Upper lobe of left lung (tissue), 4 donors: ENCODE measurements at regions not wholly inside any gene's neighbourhood (a gene's known extent, or its start where the extent isn't known, plus 50 kb on each side); places are given as distances from the start of the nearest gene placed in this dataset.

ENCODE experiments used
- CTCF ChIP-seq, 6 experiments: fragments of 450-650 bp in 4 of 6; fragments of 200-600 bp in 2 of 6; sonication (generic) in 2 of 6; IDR thresholded peaks; one replicate each; pipeline ENCODE4 v1.5.1; 2016 to 2019; ENCODE audit warnings: antibody characterized with exemption in 6 of 6
- POLR2A ChIP-seq, 4 donors: fragments of 450-650 bp; IDR thresholded peaks; one replicate each; pipeline ENCODE4 v1.5.1; 2016 to 2017; ENCODE audit warnings: antibody characterized with exemption in 4 of 4, mild to moderate bottlenecking in 2 of 4

- TF ChIP-seq CTCF (IDR thresholded peaks at IDR 0.05) (no peak), POLR2A (IDR thresholded peaks at IDR 0.05) (no peak)
These were observed 371.4 kb upstream of the CNTN4 start for GRCh38 chr3:1727242-1727641.
